OCI-LY7 (cell line): ENCODE measurements at regions not wholly inside any gene's neighbourhood (a gene's known extent, or its start where the extent isn't known, plus 50 kb on each side); places are given as distances from the start of the nearest gene placed in this dataset.

Experiments used
- CTCF ChIP-seq: fragments of 200-600 bp; sonication (generic); conservative IDR thresholded peaks from 2 replicates; pipeline ENCODE4 v1.5.1; 2014; ENCODE audit warnings: mild to moderate bottlenecking, antibody characterized with exemption, low read length, moderate library complexity, mixed read lengths
- EZH2phosphoT487 ChIP-seq: fragments of 200-600 bp; sonication (generic); IDR thresholded peaks from 2 replicates; pipeline ENCODE4 v1.6.1; 2018; ENCODE audit warnings: low read depth, borderline replicate concordance, mild to moderate bottlenecking, mixed run types, antibody characterized with exemption, low read length, moderate library complexity, mixed read lengths

DNA sequence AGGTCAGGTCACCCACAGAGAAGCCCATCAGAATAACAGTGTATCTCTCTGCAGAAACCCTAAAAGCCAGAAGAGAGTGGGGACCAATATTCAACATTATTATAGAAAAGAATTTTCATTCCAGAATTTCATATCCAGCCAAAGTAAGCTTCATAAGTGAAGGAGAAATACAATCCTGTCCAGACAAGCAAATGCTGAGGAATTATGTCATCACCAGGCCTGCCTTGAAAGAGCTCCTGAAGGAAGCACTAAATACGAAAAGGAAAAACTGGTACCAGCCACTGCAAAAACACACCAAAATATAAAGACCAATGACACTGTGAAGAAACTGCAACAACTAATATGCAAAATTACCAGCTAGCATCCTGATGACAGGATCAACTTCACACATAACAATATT, 260.0 kb upstream of the KYNU start:
- TF ChIP-seq CTCF (no peak), EZH2phosphoT487 (no peak)
